Liver (tissue), 3 donors: ENCODE measurements at regions not wholly inside any gene's neighbourhood (a gene's known extent, or its start where the extent isn't known, plus 50 kb on each side); places are given as distances from the start of the nearest gene placed in this dataset.

Experiments
- EGR1 ChIP-seq, 2 donors: IDR thresholded peaks; 2 replicates each; pipeline ENCODE4 v1.6.1; 2016 to 2018; ENCODE audit warnings: antibody characterized with exemption in 2 of 2, low read depth in 2 of 2
- FOXA1 ChIP-seq: IDR thresholded peaks from 2 replicates; pipeline ENCODE4 v1.6.1; 2016; ENCODE audit warnings: antibody characterized with exemption
- GABPA ChIP-seq, 2 donors: IDR thresholded peaks in 1 of 2; conservative IDR thresholded peaks in 1 of 2; 2 replicates each; pipeline ENCODE4 v1.6.1; 2016; ENCODE audit warnings: antibody characterized with exemption in 2 of 2, mild to moderate bottlenecking in 1 of 2, moderate library complexity in 1 of 2
- HNF4A ChIP-seq, 2 donors: conservative IDR thresholded peaks; 2 replicates each; pipeline ENCODE4 v1.6.1; 2016; ENCODE audit warnings: antibody characterized with exemption in 2 of 2, mild to moderate bottlenecking in 2 of 2
- JUND ChIP-seq, 2 donors: IDR thresholded peaks; 2 replicates each; pipeline ENCODE4 v1.6.1; 2016; ENCODE audit warnings: antibody characterized with exemption in 2 of 2
- RAD21 ChIP-seq, 2 donors: IDR thresholded peaks; 2 replicates each; pipeline ENCODE4 v1.6.1; 2016; ENCODE audit warnings: antibody characterized with exemption in 2 of 2, mild to moderate bottlenecking in 2 of 2
- TAF1 ChIP-seq: conservative IDR thresholded peaks from 2 replicates; pipeline ENCODE4 v1.6.1; 2016; ENCODE audit warnings: antibody characterized with exemption, mild to moderate bottlenecking
- YY1 ChIP-seq: IDR thresholded peaks from 2 replicates; pipeline ENCODE4 v1.6.1; 2016; ENCODE audit warnings: antibody characterized with exemption, mild to moderate bottlenecking
- TF ChIP-seq, protein P1 (sequence below): fragments of 150-350 bp; IDR thresholded peaks from 2 replicates; pipeline ENCODE4 v1.5.1; 2017; ENCODE audit warnings: improper control_type of control experiment, low read depth, low read length; ENCODE audit not compliant: missing input control
- TF ChIP-seq, protein P2 (sequence below): IDR thresholded peaks from 2 replicates; pipeline ENCODE4 v1.6.1; 2016; ENCODE audit warnings: antibody characterized with exemption
- TF ChIP-seq, protein P3 (sequence below): IDR thresholded peaks from 2 replicates; pipeline ENCODE4 v1.6.1; 2016; ENCODE audit warnings: antibody characterized with exemption, mild to moderate bottlenecking
- donor health status: healthy.
- donor health status: healthy.

GRCh38 chr18:28984731-28985130, 807.8 kb upstream of the CDH2 start:
- TF ChIP-seq, protein P1, sequence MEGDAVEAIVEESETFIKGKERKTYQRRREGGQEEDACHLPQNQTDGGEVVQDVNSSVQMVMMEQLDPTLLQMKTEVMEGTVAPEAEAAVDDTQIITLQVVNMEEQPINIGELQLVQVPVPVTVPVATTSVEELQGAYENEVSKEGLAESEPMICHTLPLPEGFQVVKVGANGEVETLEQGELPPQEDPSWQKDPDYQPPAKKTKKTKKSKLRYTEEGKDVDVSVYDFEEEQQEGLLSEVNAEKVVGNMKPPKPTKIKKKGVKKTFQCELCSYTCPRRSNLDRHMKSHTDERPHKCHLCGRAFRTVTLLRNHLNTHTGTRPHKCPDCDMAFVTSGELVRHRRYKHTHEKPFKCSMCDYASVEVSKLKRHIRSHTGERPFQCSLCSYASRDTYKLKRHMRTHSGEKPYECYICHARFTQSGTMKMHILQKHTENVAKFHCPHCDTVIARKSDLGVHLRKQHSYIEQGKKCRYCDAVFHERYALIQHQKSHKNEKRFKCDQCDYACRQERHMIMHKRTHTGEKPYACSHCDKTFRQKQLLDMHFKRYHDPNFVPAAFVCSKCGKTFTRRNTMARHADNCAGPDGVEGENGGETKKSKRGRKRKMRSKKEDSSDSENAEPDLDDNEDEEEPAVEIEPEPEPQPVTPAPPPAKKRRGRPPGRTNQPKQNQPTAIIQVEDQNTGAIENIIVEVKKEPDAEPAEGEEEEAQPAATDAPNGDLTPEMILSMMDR: no peak
- TF ChIP-seq GABPA (IDR thresholded peaks at IDR 0.05 in 1 of 2, conservative IDR thresholded peaks at IDR 0.05 in 1 of 2): no peak
- TF ChIP-seq TAF1: no peak
- TF ChIP-seq FOXA1: no peak
- no peak for TF ChIP-seq HNF4A (conservative IDR thresholded peaks at IDR 0.05)
- TF ChIP-seq, protein P2, sequence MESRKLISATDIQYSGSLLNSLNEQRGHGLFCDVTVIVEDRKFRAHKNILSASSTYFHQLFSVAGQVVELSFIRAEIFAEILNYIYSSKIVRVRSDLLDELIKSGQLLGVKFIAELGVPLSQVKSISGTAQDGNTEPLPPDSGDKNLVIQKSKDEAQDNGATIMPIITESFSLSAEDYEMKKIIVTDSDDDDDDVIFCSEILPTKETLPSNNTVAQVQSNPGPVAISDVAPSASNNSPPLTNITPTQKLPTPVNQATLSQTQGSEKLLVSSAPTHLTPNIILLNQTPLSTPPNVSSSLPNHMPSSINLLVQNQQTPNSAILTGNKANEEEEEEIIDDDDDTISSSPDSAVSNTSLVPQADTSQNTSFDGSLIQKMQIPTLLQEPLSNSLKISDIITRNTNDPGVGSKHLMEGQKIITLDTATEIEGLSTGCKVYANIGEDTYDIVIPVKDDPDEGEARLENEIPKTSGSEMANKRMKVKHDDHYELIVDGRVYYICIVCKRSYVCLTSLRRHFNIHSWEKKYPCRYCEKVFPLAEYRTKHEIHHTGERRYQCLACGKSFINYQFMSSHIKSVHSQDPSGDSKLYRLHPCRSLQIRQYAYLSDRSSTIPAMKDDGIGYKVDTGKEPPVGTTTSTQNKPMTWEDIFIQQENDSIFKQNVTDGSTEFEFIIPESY: no peak
- TF ChIP-seq, protein P3, sequence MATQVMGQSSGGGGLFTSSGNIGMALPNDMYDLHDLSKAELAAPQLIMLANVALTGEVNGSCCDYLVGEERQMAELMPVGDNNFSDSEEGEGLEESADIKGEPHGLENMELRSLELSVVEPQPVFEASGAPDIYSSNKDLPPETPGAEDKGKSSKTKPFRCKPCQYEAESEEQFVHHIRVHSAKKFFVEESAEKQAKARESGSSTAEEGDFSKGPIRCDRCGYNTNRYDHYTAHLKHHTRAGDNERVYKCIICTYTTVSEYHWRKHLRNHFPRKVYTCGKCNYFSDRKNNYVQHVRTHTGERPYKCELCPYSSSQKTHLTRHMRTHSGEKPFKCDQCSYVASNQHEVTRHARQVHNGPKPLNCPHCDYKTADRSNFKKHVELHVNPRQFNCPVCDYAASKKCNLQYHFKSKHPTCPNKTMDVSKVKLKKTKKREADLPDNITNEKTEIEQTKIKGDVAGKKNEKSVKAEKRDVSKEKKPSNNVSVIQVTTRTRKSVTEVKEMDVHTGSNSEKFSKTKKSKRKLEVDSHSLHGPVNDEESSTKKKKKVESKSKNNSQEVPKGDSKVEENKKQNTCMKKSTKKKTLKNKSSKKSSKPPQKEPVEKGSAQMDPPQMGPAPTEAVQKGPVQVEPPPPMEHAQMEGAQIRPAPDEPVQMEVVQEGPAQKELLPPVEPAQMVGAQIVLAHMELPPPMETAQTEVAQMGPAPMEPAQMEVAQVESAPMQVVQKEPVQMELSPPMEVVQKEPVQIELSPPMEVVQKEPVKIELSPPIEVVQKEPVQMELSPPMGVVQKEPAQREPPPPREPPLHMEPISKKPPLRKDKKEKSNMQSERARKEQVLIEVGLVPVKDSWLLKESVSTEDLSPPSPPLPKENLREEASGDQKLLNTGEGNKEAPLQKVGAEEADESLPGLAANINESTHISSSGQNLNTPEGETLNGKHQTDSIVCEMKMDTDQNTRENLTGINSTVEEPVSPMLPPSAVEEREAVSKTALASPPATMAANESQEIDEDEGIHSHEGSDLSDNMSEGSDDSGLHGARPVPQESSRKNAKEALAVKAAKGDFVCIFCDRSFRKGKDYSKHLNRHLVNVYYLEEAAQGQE: no peak
- TF ChIP-seq YY1: no peak
- no peak for TF ChIP-seq EGR1 (IDR thresholded peaks at IDR 0.05; ENCODE audit: low read depth in 2 of 2)
- no peak for TF ChIP-seq JUND (IDR thresholded peaks at IDR 0.05)
- TF ChIP-seq RAD21 (IDR thresholded peaks at IDR 0.05): no peak
